SU-DHL-6 (cell line): ENCODE measurements at regions not wholly inside any gene's neighbourhood (a gene's known extent, or its start where the extent isn't known, plus 50 kb on each side); places are given as distances from the start of the nearest gene placed in this dataset.

ENCODE experiments used
- H2AFZ ChIP-seq: fragments of 200-600 bp; sonication (generic); 2 replicates; pipeline ENCODE4 v1.6.1; 2014; ENCODE audit warnings: low read depth, mild to moderate bottlenecking, moderate library complexity, mixed read lengths, antibody characterized with exemption, low read length; ENCODE audit not compliant: severe bottlenecking
- H3F3A ChIP-seq: fragments of 200-600 bp; shearing (Covaris generic); 2 replicates; pipeline ENCODE4 v1.6.0; 2016; ENCODE audit warnings: antibody characterized with exemption, mild to moderate bottlenecking; ENCODE audit not compliant: insufficient read depth
- H3K27ac ChIP-seq: fragments of 200-600 bp; sonication (generic); 2 replicates; pipeline ENCODE4 v1.5.1; 2016; ENCODE audit warnings: low read depth, mild to moderate bottlenecking, low read length, moderate library complexity, mixed read lengths
- H3K27me3 ChIP-seq: fragments of 200-600 bp; sonication (generic), shearing (Covaris generic); 2 replicates; pipeline ENCODE4 v1.6.0; 2014; ENCODE audit warnings: mild to moderate bottlenecking, low read length
- H3K36me3 ChIP-seq: fragments of 200-600 bp; sonication (generic); 2 replicates; pipeline ENCODE4 v1.6.1; 2014; ENCODE audit warnings: mild to moderate bottlenecking, low read length, mixed read lengths
- H3K4me2 ChIP-seq: fragments of 300-600, 200-600 bp; shearing (Covaris generic), sonication (generic); 2 replicates; pipeline ENCODE4 v1.6.0; 2014; ENCODE audit warnings: low read length, low read depth, mild to moderate bottlenecking; ENCODE audit not compliant: poor library complexity, severe bottlenecking
- H3K4me3 ChIP-seq: fragments of 200-600 bp; sonication (generic); 2 replicates; pipeline ENCODE4 v1.5.1; 2014; ENCODE audit warnings: antibody characterized with exemption, low read length, mild to moderate bottlenecking, mixed read lengths; ENCODE audit not compliant: insufficient read depth, poor library complexity, severe bottlenecking
- H3K79me2 ChIP-seq: fragments of 200-600 bp; sonication (generic); 2 replicates; pipeline ENCODE4 v1.6.1; 2014; ENCODE audit warnings: mild to moderate bottlenecking, low read length, moderate library complexity; ENCODE audit not compliant: insufficient read depth
- H3K9ac ChIP-seq: fragments of 200-600 bp; sonication (generic); 2 replicates; pipeline ENCODE4 v1.7.0; 2014; ENCODE audit warnings: mild to moderate bottlenecking, low read length
- H3K9me2 ChIP-seq: fragments of 200-600 bp; sonication (generic); replicated peaks from 2 replicates; pipeline ENCODE4 v1.6.1; 2014; ENCODE audit warnings: low read length; ENCODE audit not compliant: insufficient read depth
- H3K9me3 ChIP-seq: fragments of 200-600 bp; sonication (generic); 2 replicates; pipeline ENCODE4 v1.6.1; 2014; ENCODE audit warnings: low read length, mixed read lengths; ENCODE audit not compliant: insufficient read depth
- H4K20me1 ChIP-seq: fragments of 200-600 bp; sonication (generic); 2 replicates; pipeline ENCODE4 v1.6.1; 2014; ENCODE audit warnings: low read depth, mild to moderate bottlenecking, antibody characterized with exemption, low read length, moderate library complexity, mixed read lengths
- EZH2phosphoT487 ChIP-seq: fragments of 200-600 bp; sonication (generic), shearing (Covaris generic); conservative IDR thresholded peaks from 2 replicates; pipeline ENCODE4 v1.6.1; 2018; ENCODE audit warnings: mild to moderate bottlenecking, antibody characterized with exemption, low read length, moderate library complexity, mixed read lengths
- TF ChIP-seq, protein P1 (sequence below): fragments of 200-600 bp; sonication (generic); IDR thresholded peaks from one replicate; pipeline ENCODE4 v1.5.1; 2017; ENCODE audit warnings: antibody characterized with exemption, mild to moderate bottlenecking, low read length, moderate library complexity; ENCODE audit not compliant: insufficient read depth, poor library complexity, severe bottlenecking

DNA sequence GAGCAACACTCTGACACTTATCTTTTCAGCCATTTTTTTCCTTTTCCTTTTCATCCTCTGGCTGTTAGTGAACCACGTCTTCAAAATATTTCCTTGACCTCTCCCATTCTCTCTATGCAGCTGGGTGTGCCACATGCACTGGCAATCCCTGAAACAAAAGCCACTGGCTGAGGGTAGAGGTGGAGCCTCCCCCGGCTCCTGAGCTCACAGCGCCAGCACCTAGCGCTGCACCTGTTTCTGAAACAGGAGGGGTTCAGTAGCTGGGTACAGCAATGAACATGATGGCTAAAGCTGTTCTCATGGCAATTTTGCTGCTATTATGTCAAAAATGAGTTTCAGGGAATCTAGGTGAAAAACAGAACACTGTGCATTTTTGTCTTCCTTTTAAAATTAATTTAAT, 314.7 kb upstream of the ATP10A start:
- Histone ChIP-seq H3K9me3 (no peaks in the 10 kb centered on the region), H3K79me2 (no peaks in the 10 kb centered on the region), H3K4me2 (no peak overlapping the region), H3K9ac (no peak overlapping the region), H3K36me3 (no peaks in the 10 kb centered on the region), H3K27me3 (no peaks in the 10 kb centered on the region; the same call in 1 of the 2 replicates), H3K9me2 (no peaks in the 10 kb centered on the region), H4K20me1 (no peaks in the 10 kb centered on the region), H2AFZ (no peak overlapping the region), H3K27ac (no peak overlapping the region), H3K4me3 (no peak overlapping the region), H3F3A (no peaks in the 10 kb centered on the region)
- TF ChIP-seq, protein P1, sequence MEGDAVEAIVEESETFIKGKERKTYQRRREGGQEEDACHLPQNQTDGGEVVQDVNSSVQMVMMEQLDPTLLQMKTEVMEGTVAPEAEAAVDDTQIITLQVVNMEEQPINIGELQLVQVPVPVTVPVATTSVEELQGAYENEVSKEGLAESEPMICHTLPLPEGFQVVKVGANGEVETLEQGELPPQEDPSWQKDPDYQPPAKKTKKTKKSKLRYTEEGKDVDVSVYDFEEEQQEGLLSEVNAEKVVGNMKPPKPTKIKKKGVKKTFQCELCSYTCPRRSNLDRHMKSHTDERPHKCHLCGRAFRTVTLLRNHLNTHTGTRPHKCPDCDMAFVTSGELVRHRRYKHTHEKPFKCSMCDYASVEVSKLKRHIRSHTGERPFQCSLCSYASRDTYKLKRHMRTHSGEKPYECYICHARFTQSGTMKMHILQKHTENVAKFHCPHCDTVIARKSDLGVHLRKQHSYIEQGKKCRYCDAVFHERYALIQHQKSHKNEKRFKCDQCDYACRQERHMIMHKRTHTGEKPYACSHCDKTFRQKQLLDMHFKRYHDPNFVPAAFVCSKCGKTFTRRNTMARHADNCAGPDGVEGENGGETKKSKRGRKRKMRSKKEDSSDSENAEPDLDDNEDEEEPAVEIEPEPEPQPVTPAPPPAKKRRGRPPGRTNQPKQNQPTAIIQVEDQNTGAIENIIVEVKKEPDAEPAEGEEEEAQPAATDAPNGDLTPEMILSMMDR, result no peak
- TF ChIP-seq EZH2phosphoT487, result no peak

DNA sequence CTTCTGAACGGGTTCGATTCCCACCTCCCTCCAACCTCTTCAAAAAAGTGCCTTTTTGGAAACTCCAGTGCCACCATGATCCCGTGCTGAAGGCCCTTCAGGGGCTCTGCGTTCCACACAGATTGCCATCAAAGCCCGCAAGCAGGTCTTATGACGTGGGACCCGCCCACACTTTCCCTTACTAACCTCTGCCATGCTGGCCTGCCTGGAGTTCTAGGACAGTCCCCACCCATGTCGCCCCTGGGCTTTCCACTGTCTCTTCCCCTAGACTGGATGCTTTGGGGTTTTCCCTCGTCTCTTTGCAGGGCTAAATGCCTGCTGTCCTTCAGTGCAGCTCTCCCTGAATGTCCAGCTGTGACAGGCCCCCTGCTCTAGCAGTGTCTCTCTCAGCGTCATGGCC, 313.7 kb upstream of the ATP10A start:
- Histone ChIP-seq H3K9ac (no peak overlapping the region), H4K20me1 (no peaks in the 10 kb centered on the region), H3K9me3 (no peaks in the 10 kb centered on the region), H3K27me3 (no peaks in the 10 kb centered on the region; the same call in 1 of the 2 replicates), H3K27ac (no peak overlapping the region), H3K36me3 (no peaks in the 10 kb centered on the region), H3K79me2 (no peaks in the 10 kb centered on the region), H3F3A (no peaks in the 10 kb centered on the region), H2AFZ (no peak overlapping the region), H3K4me2 (no peak overlapping the region), H3K9me2 (no peaks in the 10 kb centered on the region), H3K4me3 (no peak overlapping the region)
- TF ChIP-seq, protein P1, result no peak
- TF ChIP-seq EZH2phosphoT487, result no peak

DNA sequence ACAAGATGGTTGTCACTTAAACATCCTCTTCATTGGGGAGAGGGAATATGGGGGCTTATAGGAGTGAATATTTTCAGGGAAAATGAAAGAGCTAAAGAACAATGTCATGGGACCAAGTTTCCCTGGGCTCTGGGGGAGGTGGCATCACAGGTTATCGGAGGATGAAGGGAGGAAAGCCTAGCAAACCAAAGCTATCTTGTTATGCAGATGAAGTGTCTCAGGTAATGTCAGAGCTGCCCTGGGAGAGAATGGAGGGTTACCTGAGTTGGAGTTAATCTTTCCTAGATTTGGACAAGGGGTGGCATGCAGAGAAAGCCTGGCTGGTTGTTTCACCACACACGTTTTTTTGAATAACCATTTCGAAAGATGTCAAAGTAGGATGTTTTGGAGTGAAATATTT, 308.1 kb upstream of the ATP10A start:
- no peaks in the 10 kb centered on the region for H4K20me1 ChIP-seq
- no peak overlapping the region for H3K27ac ChIP-seq
- no peak overlapping the region for H2AFZ ChIP-seq
- H3K36me3 ChIP-seq, result no peaks in the 10 kb centered on the region
- no peaks in the 10 kb centered on the region; the same call in 1 of the 2 replicates for H3K27me3 ChIP-seq
- H3K4me2 ChIP-seq, result no peak overlapping the region
- H3F3A ChIP-seq, result no peaks in the 10 kb centered on the region
- no peaks in the 10 kb centered on the region for H3K9me2 ChIP-seq
- H3K9me3 ChIP-seq, result no peaks in the 10 kb centered on the region
- TF ChIP-seq EZH2phosphoT487, result no peak
- TF ChIP-seq, protein P1, result no peak
- no peak overlapping the region for H3K4me3 ChIP-seq
- H3K9ac ChIP-seq, result no peak overlapping the region
- H3K79me2 ChIP-seq, result no peaks in the 10 kb centered on the region

DNA sequence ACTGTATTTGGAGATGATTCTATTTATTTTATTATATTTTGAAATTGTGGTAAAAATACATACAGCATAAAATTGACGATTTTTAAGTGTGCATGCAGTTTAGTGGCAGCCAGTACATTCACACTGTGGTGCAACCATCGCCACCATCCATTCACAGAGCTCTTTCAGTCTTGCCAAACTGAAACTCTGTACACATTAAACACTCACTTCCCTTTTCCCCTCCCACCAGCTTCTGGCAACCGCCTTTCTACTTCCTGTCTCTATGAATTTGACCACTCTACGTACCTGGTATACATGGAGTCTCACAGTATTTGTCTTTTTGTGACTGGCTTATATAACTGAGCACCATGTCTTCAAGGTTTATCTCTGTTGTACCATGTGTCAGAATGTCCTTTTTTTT, 303.3 kb upstream of the ATP10A start:
- Histone ChIP-seq H3K9me3 (no peaks in the 10 kb centered on the region), H3K9me2 (no peaks in the 10 kb centered on the region), H3K4me3 (no peak overlapping the region), H3K27me3 (no peaks in the 10 kb centered on the region), H3K9ac (no peak overlapping the region), H3K4me2 (peak overlapping the region; percentile 5), H3F3A (no peaks in the 10 kb centered on the region), H2AFZ (peak overlapping the region; percentile 50), H3K27ac (no peak overlapping the region), H4K20me1 (no peaks in the 10 kb centered on the region), H3K36me3 (no peaks in the 10 kb centered on the region), H3K79me2 (no peaks in the 10 kb centered on the region)
- no peak for TF ChIP-seq EZH2phosphoT487
- TF ChIP-seq, protein P1, result no peak
